Astrocyte (in vitro differentiated cells and primary cell): ENCODE measurements at regions not wholly inside any gene's neighbourhood (a gene's known extent, or its start where the extent isn't known, plus 50 kb on each side); places are given as distances from the start of the nearest gene placed in this dataset.

Source experiments
- DNase-seq: peaks from one replicate; pipeline ENCODE4 v3.0.0-alpha.2; 2010; ENCODE audit warnings: low read depth
- FAIRE-seq: peaks from 2 replicates; lab custom pipeline; 2011; peaks lifted over from hg19 to GRCh38; lab: Jason Lieb, UNC
- H2AFZ ChIP-seq: 2 replicates; pipeline ENCODE4 v1.6.0; 2012; ENCODE audit warnings: low read depth, low read length, inconsistent platforms
- H3K27ac ChIP-seq: 2 replicates; pipeline ENCODE4 v1.5.1; 2011; ENCODE audit warnings: low read depth, low read length, inconsistent platforms
- H3K27me3 ChIP-seq: 2 replicates; pipeline ENCODE4 v1.6.0; 2011; ENCODE audit warnings: low read length, inconsistent platforms; ENCODE audit not compliant: insufficient read depth
- H3K36me3 ChIP-seq: 2 replicates; pipeline ENCODE4 v1.5.1; 2011; ENCODE audit warnings: low read length, inconsistent platforms; ENCODE audit not compliant: insufficient read depth
- H3K4me1 ChIP-seq: 2 replicates; pipeline ENCODE4 v1.5.1; 2011; ENCODE audit warnings: low read length, inconsistent platforms; ENCODE audit not compliant: insufficient read depth
- H3K4me2 ChIP-seq: 2 replicates; pipeline ENCODE4 v1.6.0; 2012; ENCODE audit warnings: low read length, inconsistent platforms
- H3K4me3 ChIP-seq: 2 replicates; pipeline ENCODE4 v1.5.1; 2011; ENCODE audit warnings: low read depth, mild to moderate bottlenecking, low read length, inconsistent platforms; ENCODE audit not compliant: insufficient read depth
- H3K79me2 ChIP-seq: 2 replicates; pipeline ENCODE4 v1.6.0; 2012; ENCODE audit warnings: mild to moderate bottlenecking, low read length, inconsistent platforms; ENCODE audit not compliant: insufficient read depth
- H3K9ac ChIP-seq: 2 replicates; pipeline ENCODE4 v1.6.0; 2012; ENCODE audit warnings: mild to moderate bottlenecking, low read length, inconsistent platforms
- H3K9me3 ChIP-seq: 2 replicates; pipeline ENCODE4 v1.5.1; 2012; ENCODE audit warnings: low read depth, mild to moderate bottlenecking, low read length, inconsistent platforms; ENCODE audit not compliant: insufficient read depth
- H4K20me1 ChIP-seq: 2 replicates; pipeline ENCODE4 v1.6.0; 2012; ENCODE audit warnings: low read length, inconsistent platforms; ENCODE audit not compliant: insufficient read depth
- H3K27ac Mint-ChIP-seq: one replicate; pipeline ENCODE4 v1.8.0; 2021; ENCODE audit warnings: mild to moderate bottlenecking, mixed read lengths; ENCODE audit not compliant: unreplicated experiment
- H3K27me3 Mint-ChIP-seq: one replicate; pipeline ENCODE4 v1.8.0; 2021; ENCODE audit warnings: low read depth, mixed read lengths; ENCODE audit not compliant: unreplicated experiment
- H3K36me3 Mint-ChIP-seq: one replicate; pipeline ENCODE4 v1.8.0; 2021; ENCODE audit warnings: low read depth, mixed read lengths; ENCODE audit not compliant: unreplicated experiment
- H3K4me1 Mint-ChIP-seq: one replicate; pipeline ENCODE4 v1.8.0; 2021; ENCODE audit warnings: low read depth, mixed read lengths; ENCODE audit not compliant: unreplicated experiment
- H3K4me3 Mint-ChIP-seq: one replicate; pipeline ENCODE4 v1.8.0; 2021; ENCODE audit warnings: mild to moderate bottlenecking, moderate library complexity, mixed read lengths; ENCODE audit not compliant: unreplicated experiment
- H3K9me3 Mint-ChIP-seq: one replicate; pipeline ENCODE4 v1.8.0; 2021; ENCODE audit warnings: mild to moderate bottlenecking, mixed read lengths; ENCODE audit not compliant: unreplicated experiment
- CTCF ChIP-seq: IDR thresholded peaks from 2 replicates; pipeline ENCODE4 v1.5.1; 2011; ENCODE audit warnings: low read depth, mild to moderate bottlenecking, inconsistent platforms, low read length, moderate library complexity; ENCODE audit not compliant: insufficient read depth
- EZH2 ChIP-seq: IDR thresholded peaks from 2 replicates; pipeline ENCODE4 v1.6.1; 2012; ENCODE audit warnings: mild to moderate bottlenecking, low read length, inconsistent platforms; ENCODE audit not compliant: insufficient read depth

- no peaks in the 10 kb centered on the region for H3K27me3 Mint-ChIP-seq
These were observed 159.4 kb upstream of the NSMCE3 start for GRCh38 chr15:29428925-29429573.

GRCh38 chr15:29425864-29426263 lies 156.2 kb upstream of the NSMCE3 start:
- H3K9me3 ChIP-seq = no peaks in the 10 kb centered on the region
- TF ChIP-seq CTCF (no peak), EZH2 (no peak)
- H3K9me3 Mint-ChIP-seq = no peaks in the 10 kb centered on the region
- peaks cover 2% of the 10 kb centered on the region for H3K36me3 Mint-ChIP-seq
- H3K27ac ChIP-seq = no peak overlapping the region
- H3K27me3 Mint-ChIP-seq = no peaks in the 10 kb centered on the region
- no peak overlapping the region for H3K4me3 Mint-ChIP-seq
- no peak overlapping the region for H2AFZ ChIP-seq
- DNase-seq = no peak
- H3K9ac ChIP-seq = no peak overlapping the region
- H3K4me1 ChIP-seq = no peaks in the 10 kb centered on the region
- peaks cover 4% of the 10 kb centered on the region for H3K4me1 Mint-ChIP-seq
- no peaks in the 10 kb centered on the region for H3K79me2 ChIP-seq
- no peaks in the 10 kb centered on the region for H3K27me3 ChIP-seq
- no peak overlapping the region for H3K4me2 ChIP-seq
- H3K36me3 ChIP-seq = no peaks in the 10 kb centered on the region
- H3K4me3 ChIP-seq = no peak overlapping the region
- no peak overlapping the region for H3K27ac Mint-ChIP-seq
- no peaks in the 10 kb centered on the region for H4K20me1 ChIP-seq
- no peak for FAIRE-seq

More at GRCh38 chr15:29428925-29429573, 159.4 kb upstream of the NSMCE3 start:
- H3K4me1 ChIP-seq = no peaks in the 10 kb centered on the region
- no peaks in the 10 kb centered on the region for H3K9me3 ChIP-seq
- Mint-ChIP-seq H3K4me1 (peaks cover 8% of the 10 kb centered on the region), H3K27ac (no peak overlapping the region), H3K9me3 (no peaks in the 10 kb centered on the region), H3K4me3 (no peak overlapping the region), H3K36me3 (peaks cover 2% of the 10 kb centered on the region)
- H3K4me3 ChIP-seq = no peak overlapping the region
- no peak overlapping the region for H3K4me2 ChIP-seq
- H3K27ac ChIP-seq = no peak overlapping the region
- FAIRE-seq (no peak), DNase-seq (no peak)
- no peaks in the 10 kb centered on the region for H3K27me3 ChIP-seq
- no peaks in the 10 kb centered on the region for H3K36me3 ChIP-seq
- TF ChIP-seq EZH2 = no peak
- TF ChIP-seq CTCF = no peak
- no peak overlapping the region for H3K9ac ChIP-seq
- no peaks in the 10 kb centered on the region for H3K79me2 ChIP-seq
- H4K20me1 ChIP-seq = no peaks in the 10 kb centered on the region
- H2AFZ ChIP-seq = no peak overlapping the region

GRCh38 chr15:29424118-29424517 lies 154.5 kb upstream of the NSMCE3 start:
- no peak overlapping the region for H3K27ac Mint-ChIP-seq
- no peaks in the 10 kb centered on the region for H3K27me3 ChIP-seq
- H3K27me3 Mint-ChIP-seq = no peaks in the 10 kb centered on the region
- H3K9me3 ChIP-seq = no peaks in the 10 kb centered on the region
- DNase-seq (no peak), FAIRE-seq (no peak)
- no peak overlapping the region for H3K4me3 ChIP-seq
- H3K36me3 ChIP-seq = no peaks in the 10 kb centered on the region
- no peaks in the 10 kb centered on the region for H3K4me1 ChIP-seq
- H4K20me1 ChIP-seq = no peaks in the 10 kb centered on the region
- peaks cover 8% of the 10 kb centered on the region for H3K4me1 Mint-ChIP-seq
- no peak overlapping the region for H3K27ac ChIP-seq
- H3K36me3 Mint-ChIP-seq = peaks cover 2% of the 10 kb centered on the region
- no peak overlapping the region for H3K4me3 Mint-ChIP-seq
- H3K4me2 ChIP-seq = no peak overlapping the region
- no peak overlapping the region for H2AFZ ChIP-seq
- TF ChIP-seq CTCF (no peak), EZH2 (no peak)
- H3K9ac ChIP-seq = no peak overlapping the region
- no peaks in the 10 kb centered on the region for H3K9me3 Mint-ChIP-seq
- no peaks in the 10 kb centered on the region for H3K79me2 ChIP-seq
